Fibroblast of mammary gland (primary cell): ENCODE measurements at regions not wholly inside any gene's neighbourhood (a gene's known extent, or its start where the extent isn't known, plus 50 kb on each side); places are given as distances from the start of the nearest gene placed in this dataset.

Source experiments
- DNase-seq: peaks from one replicate; pipeline ENCODE4 v3.0.0-alpha.2; 2010; ENCODE audit warnings: low read depth
- H3K4me3 ChIP-seq: 2 replicates; pipeline ENCODE4 v1.5.1; 2011; ENCODE audit warnings: low read depth, mild to moderate bottlenecking, low read length, moderate library complexity; ENCODE audit not compliant: control insufficient read depth
- TF ChIP-seq, protein P1 (sequence below): conservative IDR thresholded peaks from 2 replicates; pipeline ENCODE4 v1.5.1; 2011; ENCODE audit warnings: low read depth, low read length, inconsistent platforms; ENCODE audit not compliant: control insufficient read depth, insufficient read depth

DNA sequence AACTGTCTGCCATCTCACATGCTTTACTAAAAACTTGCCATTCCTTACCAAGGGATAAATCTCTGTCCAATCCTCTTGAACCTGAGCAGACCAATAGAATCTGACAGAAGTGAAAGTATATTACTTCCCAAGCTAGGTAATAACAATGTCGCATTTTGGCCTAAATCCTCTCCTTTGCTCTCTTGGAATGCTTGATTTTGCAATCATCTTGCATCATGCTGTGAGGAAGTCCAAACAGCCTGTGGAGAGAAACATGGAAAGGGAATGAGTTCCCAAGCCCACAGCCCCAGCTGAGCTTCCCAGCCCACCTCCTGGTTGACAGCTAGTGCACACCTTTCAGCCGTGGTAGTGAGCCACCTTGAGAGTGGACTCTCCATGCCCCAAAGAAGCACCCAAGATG is 540.6 kb downstream of the STK39 start:
- TF ChIP-seq, protein P1, sequence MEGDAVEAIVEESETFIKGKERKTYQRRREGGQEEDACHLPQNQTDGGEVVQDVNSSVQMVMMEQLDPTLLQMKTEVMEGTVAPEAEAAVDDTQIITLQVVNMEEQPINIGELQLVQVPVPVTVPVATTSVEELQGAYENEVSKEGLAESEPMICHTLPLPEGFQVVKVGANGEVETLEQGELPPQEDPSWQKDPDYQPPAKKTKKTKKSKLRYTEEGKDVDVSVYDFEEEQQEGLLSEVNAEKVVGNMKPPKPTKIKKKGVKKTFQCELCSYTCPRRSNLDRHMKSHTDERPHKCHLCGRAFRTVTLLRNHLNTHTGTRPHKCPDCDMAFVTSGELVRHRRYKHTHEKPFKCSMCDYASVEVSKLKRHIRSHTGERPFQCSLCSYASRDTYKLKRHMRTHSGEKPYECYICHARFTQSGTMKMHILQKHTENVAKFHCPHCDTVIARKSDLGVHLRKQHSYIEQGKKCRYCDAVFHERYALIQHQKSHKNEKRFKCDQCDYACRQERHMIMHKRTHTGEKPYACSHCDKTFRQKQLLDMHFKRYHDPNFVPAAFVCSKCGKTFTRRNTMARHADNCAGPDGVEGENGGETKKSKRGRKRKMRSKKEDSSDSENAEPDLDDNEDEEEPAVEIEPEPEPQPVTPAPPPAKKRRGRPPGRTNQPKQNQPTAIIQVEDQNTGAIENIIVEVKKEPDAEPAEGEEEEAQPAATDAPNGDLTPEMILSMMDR = no peak
- peak; percentile 26 for DNase-seq

DNA sequence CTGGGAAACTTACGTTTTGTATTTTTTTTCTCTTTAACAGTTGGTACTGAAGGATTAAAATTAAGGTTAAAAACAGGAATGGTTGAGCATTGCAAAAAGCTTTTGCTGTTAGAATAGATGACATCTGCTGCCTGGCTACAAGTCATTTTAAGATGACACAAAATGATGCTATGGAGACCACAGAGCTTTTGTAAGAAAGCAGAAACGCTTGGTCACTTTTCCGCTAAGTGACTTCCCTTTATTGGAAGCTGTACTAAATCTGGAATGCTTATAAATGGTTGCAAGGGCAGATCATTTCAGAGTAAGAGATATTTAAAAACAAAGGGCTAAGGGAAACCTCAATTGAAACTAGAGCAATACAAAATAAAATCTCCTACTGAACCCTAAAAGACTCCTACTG is 544.0 kb downstream of the STK39 start:
- TF ChIP-seq, protein P1 = no peak
- DNase-seq = no peak
- H3K4me3 ChIP-seq = no peak overlapping the region

More for the DNA sequence above, 540.6 kb downstream of the STK39 start:
- H3K4me3 ChIP-seq = no peak overlapping the region

GRCh38 chr2:167702227-167702626 is 545.2 kb downstream of the STK39 start:
- no peak for DNase-seq
- TF ChIP-seq, protein P1 = no peak
- H3K4me3 ChIP-seq = no peak overlapping the region

DNA sequence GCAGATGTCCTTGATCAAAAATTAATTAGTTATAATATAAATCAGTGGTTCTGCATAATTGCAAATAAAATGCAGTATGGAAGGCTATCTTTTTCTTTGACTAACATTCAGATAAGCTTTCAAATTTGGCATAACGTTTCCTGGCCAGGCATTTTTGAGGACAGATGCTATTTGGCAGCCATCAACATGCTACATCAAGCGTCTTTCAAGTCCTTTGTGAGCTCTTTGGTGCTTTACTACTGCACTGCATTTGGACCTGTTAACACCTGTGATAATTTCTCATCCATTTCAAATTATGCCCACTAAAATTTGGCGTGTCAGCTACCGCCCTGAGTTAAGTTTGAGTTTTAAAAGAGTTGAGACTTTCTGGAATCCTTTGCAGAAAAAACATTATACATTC is 545.7 kb downstream of the STK39 start:
- H3K4me3 ChIP-seq = no peak overlapping the region
- DNase-seq = no peak
- TF ChIP-seq, protein P1 = no peak

- no peak overlapping the region for H3K4me3 ChIP-seq
- no peak for DNase-seq
- TF ChIP-seq, protein P1 = no peak
These were observed 549.4 kb downstream of the STK39 start for GRCh38 chr2:167697948-167698347.

GRCh38 chr2:167697194-167697593 is 550.2 kb downstream of the STK39 start:
- TF ChIP-seq, protein P1 = no peak
- no peak for DNase-seq
- no peak overlapping the region for H3K4me3 ChIP-seq

- no peak overlapping the region for H3K4me3 ChIP-seq
- no peak for DNase-seq
- TF ChIP-seq, protein P1 = no peak
These were observed 554.5 kb downstream of the STK39 start for GRCh38 chr2:167692936-167693335.
